IPS-15b (cell line): ENCODE measurements at regions not wholly inside any gene's neighbourhood (a gene's known extent, or its start where the extent isn't known, plus 50 kb on each side); places are given as distances from the start of the nearest gene placed in this dataset.
"Not testable (repeated sequence)": the region's sequence is repeated elsewhere in the genome, so short reads cannot be mapped to it uniquely, and the experiment has no call there.

ENCODE experiments used
- H3K27me3 ChIP-seq: one replicate; pipeline ENCODE4 v1.6.1; 2013; ENCODE audit warnings: low read length; ENCODE audit not compliant: control insufficient read depth, insufficient read depth
- H3K36me3 ChIP-seq: one replicate; pipeline ENCODE4 v1.6.1; 2013; ENCODE audit warnings: low read length; ENCODE audit not compliant: control insufficient read depth, insufficient read depth
- H3K4me1 ChIP-seq: one replicate; pipeline ENCODE4 v1.6.1; 2013; ENCODE audit warnings: mild to moderate bottlenecking, low read length; ENCODE audit not compliant: control insufficient read depth, insufficient read depth
- H3K4me3 ChIP-seq: one replicate; pipeline ENCODE4 v1.5.1; 2013; ENCODE audit warnings: low read depth, low read length
- H3K9ac ChIP-seq: one replicate; pipeline ENCODE4 v1.6.1; 2013; ENCODE audit warnings: low read depth, mild to moderate bottlenecking, low read length
- H3K9me3 ChIP-seq: one replicate; pipeline ENCODE4 v1.6.1; 2013; ENCODE audit warnings: mild to moderate bottlenecking, low read length; ENCODE audit not compliant: control insufficient read depth, insufficient read depth

- Histone ChIP-seq H3K36me3 (no peaks in the 10 kb centered on the region), H3K4me3 (no peak overlapping the region), H3K4me1 (peaks cover 2% of the 10 kb centered on the region), H3K9me3 (no peaks in the 10 kb centered on the region), H3K9ac (no peak overlapping the region), H3K27me3 (no peaks in the 10 kb centered on the region)
Measured at GRCh38 chr3:177693616-177694264, 496.5 kb upstream of the TBL1XR1 start.

- Histone ChIP-seq H3K4me1 (peaks cover 2% of the 10 kb centered on the region), H3K9ac (no peak overlapping the region), H3K4me3 (no peak overlapping the region), H3K9me3 (no peaks in the 10 kb centered on the region), H3K36me3 (no peaks in the 10 kb centered on the region), H3K27me3 (no peaks in the 10 kb centered on the region)
Measured at GRCh38 chr3:177694316-177694715, 497.0 kb upstream of the TBL1XR1 start.

- Histone ChIP-seq H3K9ac (no peak overlapping the region), H3K4me1 (peaks cover 2% of the 10 kb centered on the region), H3K36me3 (no peaks in the 10 kb centered on the region), H3K4me3 (no peak overlapping the region), H3K27me3 (no peaks in the 10 kb centered on the region), H3K9me3 (no peaks in the 10 kb centered on the region)
Measured at GRCh38 chr3:177694951-177695350, 497.7 kb upstream of the TBL1XR1 start.

GRCh38 chr3:177700117-177700516, 502.8 kb upstream of the TBL1XR1 start:
- no peaks in the 10 kb centered on the region for H3K36me3 ChIP-seq
- no peaks in the 10 kb centered on the region for H3K4me1 ChIP-seq
- no peaks in the 10 kb centered on the region for H3K9me3 ChIP-seq
- H3K9ac ChIP-seq = no peak overlapping the region
- H3K4me3 ChIP-seq = no peak overlapping the region
- H3K27me3 ChIP-seq = no peaks in the 10 kb centered on the region

- Histone ChIP-seq H3K9me3 (no peaks in the 10 kb centered on the region), H3K36me3 (no peaks in the 10 kb centered on the region), H3K4me1 (no peaks in the 10 kb centered on the region), H3K27me3 (no peaks in the 10 kb centered on the region), H3K4me3 (no peak overlapping the region), H3K9ac (no peak overlapping the region)
Measured at GRCh38 chr3:177703788-177704187, 506.5 kb upstream of the TBL1XR1 start.

GRCh38 chr3:177705976-177706823, 508.9 kb upstream of the TBL1XR1 start:
- Histone ChIP-seq H3K9me3 (no peaks in the 10 kb centered on the region), H3K27me3 (no peaks in the 10 kb centered on the region), H3K4me3 (no peak overlapping the region), H3K9ac (no peak overlapping the region), H3K36me3 (no peaks in the 10 kb centered on the region), H3K4me1 (no peaks in the 10 kb centered on the region)

GRCh38 chr3:177709470-177709869, 512.2 kb upstream of the TBL1XR1 start:
- not testable (repeated sequence) for H3K4me1 ChIP-seq, H3K27me3 ChIP-seq, H3K36me3 ChIP-seq, H3K9me3 ChIP-seq, H3K4me3 ChIP-seq, H3K9ac ChIP-seq

GRCh38 chr3:177710506-177710905, 513.2 kb upstream of the TBL1XR1 start:
- H3K4me3 ChIP-seq = no peak overlapping the region
- peaks cover 4% of the 10 kb centered on the region for H3K4me1 ChIP-seq
- H3K9ac ChIP-seq = no peak overlapping the region
- no peaks in the 10 kb centered on the region for H3K36me3 ChIP-seq
- H3K27me3 ChIP-seq = no peaks in the 10 kb centered on the region
- no peaks in the 10 kb centered on the region for H3K9me3 ChIP-seq

GRCh38 chr3:177711637-177712036, 514.4 kb upstream of the TBL1XR1 start:
- Histone ChIP-seq H3K4me1 (peaks cover 4% of the 10 kb centered on the region), H3K27me3 (no peaks in the 10 kb centered on the region), H3K9ac (peak overlapping the region; percentile 3), H3K36me3 (no peaks in the 10 kb centered on the region), H3K9me3 (no peaks in the 10 kb centered on the region), H3K4me3 (no peak overlapping the region)

GRCh38 chr3:177713928-177714900, 516.9 kb upstream of the TBL1XR1 start:
- Histone ChIP-seq H3K27me3 (no peaks in the 10 kb centered on the region), H3K9ac (no peak overlapping the region), H3K4me3 (no peak overlapping the region), H3K36me3 (no peaks in the 10 kb centered on the region), H3K9me3 (no peaks in the 10 kb centered on the region), H3K4me1 (peaks cover 4% of the 10 kb centered on the region)

- H3K36me3 ChIP-seq = no peaks in the 10 kb centered on the region
- peaks cover 4% of the 10 kb centered on the region for H3K4me1 ChIP-seq
- H3K4me3 ChIP-seq = no peak overlapping the region
Measured at GRCh38 chr3:177714945-177715344, 517.7 kb upstream of the TBL1XR1 start.

More at GRCh38 chr3:177714945-177715344, 517.7 kb upstream of the TBL1XR1 start:
- no peak overlapping the region for H3K9ac ChIP-seq
- H3K9me3 ChIP-seq = no peaks in the 10 kb centered on the region
- H3K27me3 ChIP-seq = no peaks in the 10 kb centered on the region
